Esophagus muscularis mucosa (tissue), 4 donors: ENCODE measurements at regions not wholly inside any gene's neighbourhood (a gene's known extent, or its start where the extent isn't known, plus 50 kb on each side); places are given as distances from the start of the nearest gene placed in this dataset.

Experiments used
- DNase-seq: peaks from one replicate; pipeline ENCODE4 v3.0.0-alpha.2; 2017; ENCODE audit errors: extremely low spot score
- H3K27ac ChIP-seq, 4 donors: fragments of 200-600 bp; sonication (generic); replicated peaks in 1 of 4; 1 replicate in 3 of 4; 2 replicates in 1 of 4; pipeline ENCODE4 v1.5.1; 2016 to 2019; ENCODE audit warnings: mild to moderate bottlenecking in 1 of 4
- H3K27me3 ChIP-seq, 4 donors: fragments of 200-600 bp; sonication (generic); one replicate each; pipeline versions ENCODE4 v1.5.1 to v1.6.0; 2016 to 2019
- H3K36me3 ChIP-seq, 4 donors: fragments of 200-600 bp; sonication (generic); one replicate each; pipeline ENCODE4 v1.5.1; 2016 to 2019
- H3K4me1 ChIP-seq, 4 donors: fragments of 200-600 bp; sonication (generic); one replicate each; pipeline ENCODE4 v1.5.1; 2016 to 2019
- H3K4me3 ChIP-seq, 4 donors: fragments of 200-600 bp; sonication (generic); 1 replicate in 2 of 4; 2 replicates in 2 of 4; pipeline ENCODE4 v1.5.1; 2016 to 2019; ENCODE audit warnings: mild to moderate bottlenecking in 4 of 4, moderate library complexity in 1 of 4
- H3K9me3 ChIP-seq, 4 donors: fragments of 200-600 bp; sonication (generic); 1 replicate in 3 of 4; 2 replicates in 1 of 4; pipeline ENCODE4 v1.5.1; 2016 to 2019
- EP300 ChIP-seq: sonication (generic); formaldehyde crosslinking; IDR thresholded peaks from one replicate; pipeline ENCODE4 v1.6.1; 2017; ENCODE audit warnings: antibody characterized with exemption
- POLR2A ChIP-seq: fragments of 450-650 bp; IDR thresholded peaks from one replicate; pipeline ENCODE4 v1.6.1; 2017; ENCODE audit warnings: antibody characterized with exemption, moderate library complexity, mild to moderate bottlenecking, low read depth
- POLR2AphosphoS5 ChIP-seq, 2 donors: sonication (generic); formaldehyde crosslinking; IDR thresholded peaks; one replicate each; pipeline ENCODE4 v1.6.1; 2017; ENCODE audit warnings: antibody characterized with exemption in 2 of 2
- WGBS: methylation state at CpG from one replicate; pipeline ENCODE4 v1.1.5; 2018; 5-methylcytosine and 5-hydroxymethylcytosine counted together
- intact Hi-C: fragments of 100-400 bp; cut with DNase I; formaldehyde crosslinking; loops from one replicate; pipeline ENCODE4 v1.15.1; 2023
- TF ChIP-seq, protein P1 (sequence below), 3 experiments: fragments of 200-600 bp in 2 of 3; fragments of 450-650 bp in 1 of 3; sonication (generic) in 2 of 3; IDR thresholded peaks; one replicate each; pipeline ENCODE4 v1.5.1; 2017 to 2019; ENCODE audit warnings: antibody characterized with exemption in 3 of 3, mild to moderate bottlenecking in 2 of 3, moderate library complexity in 1 of 3

DNA sequence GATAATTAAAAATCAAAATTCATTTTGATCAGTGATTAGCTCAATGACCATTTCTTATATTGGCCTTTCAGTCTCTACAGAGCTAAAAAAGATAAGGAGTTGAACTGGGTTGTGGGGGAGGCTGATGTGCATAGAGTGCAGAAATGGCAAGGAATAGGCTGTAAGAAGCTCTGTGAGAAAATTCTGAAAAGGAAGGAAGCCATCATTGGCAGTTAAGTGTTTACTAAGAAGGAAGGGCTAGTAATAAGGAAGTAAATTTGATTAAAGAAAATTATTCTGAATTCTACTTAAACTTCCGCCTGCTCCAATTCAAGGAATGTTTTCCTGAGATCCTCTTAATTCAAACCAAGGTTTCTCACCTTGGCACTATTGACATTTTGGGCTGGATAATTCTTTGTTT, 187.5 kb downstream of the MZT1 start:
- Histone ChIP-seq H3K4me1 (no peaks in the 10 kb centered on the region), H3K9me3 (no peaks in the 10 kb centered on the region), H3K27ac (no peak overlapping the region), H3K4me3 (no peak overlapping the region), H3K36me3 (no peaks in the 10 kb centered on the region), H3K27me3 (no peaks in the 10 kb centered on the region)
- no peak for TF ChIP-seq POLR2A
- DNase-seq, result no peak
- 29% methylated on average over 1 of the region's 1 CpG for WGBS
- intact Hi-C loops, result no loop called here

DNA sequence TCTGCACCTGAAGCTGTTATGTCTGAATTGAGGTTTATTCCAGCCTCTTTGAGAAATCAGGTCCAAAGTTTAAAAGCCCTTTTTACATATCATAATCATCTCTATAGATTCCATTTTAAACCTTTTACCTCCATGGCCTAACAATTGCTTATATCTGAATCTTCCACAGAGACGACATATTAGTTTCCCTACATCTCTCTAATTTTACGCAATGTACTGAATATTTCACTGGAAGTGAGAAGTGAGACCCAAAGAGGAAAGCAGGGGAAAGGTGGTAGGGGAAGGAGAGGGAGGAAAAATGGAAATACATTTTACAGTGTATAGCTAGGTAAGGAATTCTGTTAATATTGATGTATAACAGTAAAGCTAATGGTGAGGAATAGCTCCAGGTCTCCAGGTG, 189.6 kb downstream of the MZT1 start:
- intact Hi-C loops, result no loop called here
- 88% methylated on average over 2 of the region's 2 CpGs for WGBS

DNA sequence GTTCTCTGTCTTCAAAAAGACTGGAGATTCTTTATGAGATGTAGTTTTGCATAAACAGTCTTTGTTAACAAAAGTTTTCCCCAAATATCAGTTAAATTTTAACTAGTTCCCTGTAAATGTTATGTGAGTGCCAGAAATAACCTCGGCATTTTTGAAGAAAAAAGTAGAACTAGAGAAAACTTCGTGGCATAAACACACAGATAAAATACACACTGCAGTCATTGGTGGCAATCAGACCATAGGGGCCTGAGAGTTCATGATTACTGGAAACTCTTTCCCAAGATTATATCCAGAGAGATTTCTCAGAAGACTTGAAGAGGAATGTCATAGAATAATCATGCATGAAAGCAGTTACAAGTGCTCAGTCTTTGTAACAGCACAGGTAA, 190.0 kb downstream of the MZT1 start:
- Histone ChIP-seq H3K9me3 (no peaks in the 10 kb centered on the region), H3K27me3 (no peaks in the 10 kb centered on the region), H3K4me3 (no peak overlapping the region), H3K36me3 (no peaks in the 10 kb centered on the region), H3K27ac (no peak overlapping the region), H3K4me1 (no peaks in the 10 kb centered on the region)
- DNase-seq, result no peak
- 49% methylated on average over 2 of the region's 2 CpGs for WGBS
- TF ChIP-seq EP300, result no peak
- no peak for TF ChIP-seq POLR2A
- TF ChIP-seq POLR2AphosphoS5 (IDR thresholded peaks at IDR 0.05), result no peak
- TF ChIP-seq, protein P1, sequence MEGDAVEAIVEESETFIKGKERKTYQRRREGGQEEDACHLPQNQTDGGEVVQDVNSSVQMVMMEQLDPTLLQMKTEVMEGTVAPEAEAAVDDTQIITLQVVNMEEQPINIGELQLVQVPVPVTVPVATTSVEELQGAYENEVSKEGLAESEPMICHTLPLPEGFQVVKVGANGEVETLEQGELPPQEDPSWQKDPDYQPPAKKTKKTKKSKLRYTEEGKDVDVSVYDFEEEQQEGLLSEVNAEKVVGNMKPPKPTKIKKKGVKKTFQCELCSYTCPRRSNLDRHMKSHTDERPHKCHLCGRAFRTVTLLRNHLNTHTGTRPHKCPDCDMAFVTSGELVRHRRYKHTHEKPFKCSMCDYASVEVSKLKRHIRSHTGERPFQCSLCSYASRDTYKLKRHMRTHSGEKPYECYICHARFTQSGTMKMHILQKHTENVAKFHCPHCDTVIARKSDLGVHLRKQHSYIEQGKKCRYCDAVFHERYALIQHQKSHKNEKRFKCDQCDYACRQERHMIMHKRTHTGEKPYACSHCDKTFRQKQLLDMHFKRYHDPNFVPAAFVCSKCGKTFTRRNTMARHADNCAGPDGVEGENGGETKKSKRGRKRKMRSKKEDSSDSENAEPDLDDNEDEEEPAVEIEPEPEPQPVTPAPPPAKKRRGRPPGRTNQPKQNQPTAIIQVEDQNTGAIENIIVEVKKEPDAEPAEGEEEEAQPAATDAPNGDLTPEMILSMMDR (IDR thresholded peaks at IDR 0.05), result no peak
- intact Hi-C loops, result no loop called here

More for the DNA sequence above, 189.6 kb downstream of the MZT1 start:
- Histone ChIP-seq H3K4me3 (no peak overlapping the region), H3K9me3 (no peaks in the 10 kb centered on the region), H3K27me3 (no peaks in the 10 kb centered on the region), H3K4me1 (no peaks in the 10 kb centered on the region), H3K36me3 (no peaks in the 10 kb centered on the region), H3K27ac (no peak overlapping the region)
- TF ChIP-seq EP300, result no peak
- TF ChIP-seq, protein P1 (IDR thresholded peaks at IDR 0.05), result no peak
- no peak for TF ChIP-seq POLR2A
- no peak for TF ChIP-seq POLR2AphosphoS5 (IDR thresholded peaks at IDR 0.05)
- DNase-seq, result no peak

DNA sequence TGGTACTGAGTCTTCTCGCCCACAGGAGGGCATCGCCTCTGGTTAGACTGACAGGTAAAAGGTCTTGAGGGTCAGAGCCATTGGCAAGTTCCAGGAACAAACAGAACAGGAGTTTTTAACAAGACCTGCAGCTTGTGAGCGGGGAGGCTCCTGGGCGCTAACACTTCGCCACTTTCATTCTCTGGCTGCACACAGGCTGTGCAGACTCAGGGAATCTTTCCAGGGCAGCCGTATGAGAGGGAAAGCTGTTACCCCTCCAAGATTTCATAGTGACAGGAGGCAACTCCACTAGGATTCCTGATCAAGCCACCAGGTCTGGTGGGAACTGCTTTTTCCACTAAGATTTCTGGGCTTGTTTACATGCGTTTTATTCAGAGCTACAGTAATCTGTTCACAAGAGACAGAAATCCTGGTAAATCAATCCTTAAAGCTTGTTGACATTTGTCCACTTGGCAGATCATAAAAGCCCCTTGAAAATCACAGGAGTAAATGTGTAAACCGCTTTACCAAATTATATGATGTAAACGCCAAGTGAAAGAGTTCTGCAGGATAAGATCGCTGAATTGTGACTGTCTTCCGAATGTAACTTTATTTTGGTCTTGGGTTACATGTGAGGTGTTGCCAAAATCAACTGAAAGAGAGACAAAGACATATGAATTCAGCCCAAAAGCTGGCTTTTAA, 190.6 kb downstream of the MZT1 start:
- Histone ChIP-seq H3K27me3 (no peaks in the 10 kb centered on the region), H3K9me3 (no peaks in the 10 kb centered on the region), H3K4me3 (peak overlapping the region in 1 of 4 donors; percentile 18), H3K27ac (no peak overlapping the region), H3K4me1 (no peaks in the 10 kb centered on the region), H3K36me3 (no peaks in the 10 kb centered on the region)
- TF ChIP-seq EP300 (no peak), POLR2A (no peak), POLR2AphosphoS5 (IDR thresholded peaks at IDR 0.05) (no peak)
- TF ChIP-seq, protein P1 (IDR thresholded peaks at IDR 0.05), result no peak
- intact Hi-C loops, result no loop called here
- DNase-seq, result no peak
- WGBS, result 69% methylated on average over 10 of the region's 11 CpGs

DNA sequence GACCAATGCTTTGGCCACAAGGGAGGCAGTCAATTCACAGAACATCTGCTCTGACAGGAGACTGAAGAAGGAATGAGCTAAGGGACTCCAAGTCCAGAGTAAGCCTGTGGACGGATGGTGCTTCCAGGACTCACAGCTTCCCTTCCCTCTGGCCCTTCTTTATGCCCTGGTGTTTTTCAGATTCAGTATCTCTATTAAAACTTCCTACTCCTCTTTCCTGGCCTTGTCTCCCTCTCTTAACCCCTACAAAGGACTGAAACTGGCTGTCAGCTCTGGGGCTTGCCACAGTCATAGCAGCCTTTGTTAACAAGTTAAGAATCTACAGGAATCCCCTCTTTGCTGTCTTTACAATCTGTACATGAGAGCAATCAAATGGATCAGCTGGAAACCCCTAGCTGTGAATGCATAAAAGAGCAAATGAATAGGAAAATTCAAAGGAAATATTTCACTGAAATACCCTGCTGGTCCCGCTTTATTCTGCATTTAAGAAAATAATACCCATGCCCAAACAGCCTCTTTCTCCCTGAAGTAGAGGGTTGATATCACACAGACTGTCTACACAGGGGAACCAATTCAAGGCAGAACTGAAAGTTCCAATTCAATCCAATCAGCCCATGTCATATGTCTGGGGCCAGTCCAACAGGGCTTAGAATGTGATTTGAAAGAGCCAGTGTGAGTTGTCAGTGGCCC, 192.3 kb downstream of the MZT1 start:
- 84% methylated on average over 2 of the region's 2 CpGs for WGBS
- Histone ChIP-seq H3K36me3 (no peaks in the 10 kb centered on the region), H3K27me3 (no peaks in the 10 kb centered on the region), H3K4me1 (no peaks in the 10 kb centered on the region), H3K9me3 (no peaks in the 10 kb centered on the region), H3K4me3 (no peak overlapping the region), H3K27ac (no peak overlapping the region)
- intact Hi-C loops, result no loop called here
- no peak for DNase-seq
- TF ChIP-seq POLR2A, result no peak
- TF ChIP-seq EP300, result no peak
- no peak for TF ChIP-seq POLR2AphosphoS5 (IDR thresholded peaks at IDR 0.05)
- TF ChIP-seq, protein P1 (IDR thresholded peaks at IDR 0.05), result no peak
